GM23338 (cell line): ENCODE measurements at regions not wholly inside any gene's neighbourhood (a gene's known extent, or its start where the extent isn't known, plus 50 kb on each side); places are given as distances from the start of the nearest gene placed in this dataset.

Experiments used
- ATAC-seq: fragments of 200-7000 bp; cut with Tn5 transposase; 3 replicates; pipeline ENCODE4 v1.9.1; 2020
- DNase-seq: peaks from one replicate; pipeline ENCODE4 v3.0.0-alpha.2; 2015; ENCODE audit warnings: low spot score
- H2AFZ ChIP-seq: fragments of 200-600 bp; sonication (generic); 2 replicates; pipeline ENCODE4 v1.8.0; 2016; ENCODE audit warnings: antibody characterized with exemption, mild to moderate bottlenecking, moderate library complexity
- H3F3A ChIP-seq: fragments of 200-600 bp; sonication (generic); replicated peaks from 2 replicates; pipeline ENCODE4 v1.8.0; 2017; ENCODE audit warnings: antibody characterized with exemption, mixed run types, low read depth
- H3K27ac ChIP-seq: fragments of 200-600 bp; sonication (generic); 2 replicates; pipeline ENCODE4 v1.6.1; 2016; ENCODE audit warnings: low read depth
- H3K27me3 ChIP-seq: fragments of 200-600 bp; sonication (generic); 2 replicates; pipeline ENCODE4 v1.8.0; 2016; ENCODE audit warnings: mild to moderate bottlenecking, mixed run types, moderate library complexity; ENCODE audit not compliant: insufficient read depth
- H3K36me3 ChIP-seq: fragments of 200-600 bp; sonication (generic); 2 replicates; pipeline ENCODE4 v1.8.0; 2016; ENCODE audit warnings: mild to moderate bottlenecking; ENCODE audit not compliant: insufficient read depth
- H3K4me1 ChIP-seq: fragments of 200-600 bp; sonication (generic); 2 replicates; pipeline ENCODE4 v1.8.0; 2016; ENCODE audit warnings: mild to moderate bottlenecking, moderate library complexity; ENCODE audit not compliant: insufficient read depth
- H3K4me2 ChIP-seq: fragments of 200-600 bp; sonication (generic); 2 replicates; pipeline ENCODE4 v1.7.1; 2017; ENCODE audit warnings: mixed run types
- H3K4me3 ChIP-seq: fragments of 200-600 bp; sonication (generic); 2 replicates; pipeline ENCODE4 v1.6.1; 2016; ENCODE audit warnings: mixed run types
- H3K79me2 ChIP-seq: fragments of 200-600 bp; sonication (generic); replicated peaks from 2 replicates; pipeline ENCODE4 v1.8.0; 2017; ENCODE audit warnings: mild to moderate bottlenecking; ENCODE audit not compliant: insufficient read depth
- H3K9me2 ChIP-seq: fragments of 200-600 bp; sonication (generic); 2 replicates; pipeline ENCODE4 v1.8.0; 2017; ENCODE audit not compliant: insufficient read depth
- H4K20me1 ChIP-seq: fragments of 200-600 bp; sonication (generic); replicated peaks from 2 replicates; pipeline ENCODE4 v1.8.0; 2017; ENCODE audit warnings: mild to moderate bottlenecking; ENCODE audit not compliant: insufficient read depth
- H3K27ac Mint-ChIP-seq: 2 replicates; pipeline ENCODE4 v1.8.0; 2020; ENCODE audit warnings: inconsistent platforms, mild to moderate bottlenecking, moderate library complexity, mixed read lengths
- H3K27me3 Mint-ChIP-seq: 3 replicates; pipeline ENCODE4 v1.8.0; 2022; ENCODE audit warnings: low read depth, mild to moderate bottlenecking, moderate library complexity, mixed read lengths, inconsistent platforms; ENCODE audit not compliant: insufficient read depth, poor library complexity
- H3K36me3 Mint-ChIP-seq: 3 replicates; pipeline ENCODE4 v1.8.0; 2021; ENCODE audit warnings: low read depth, mild to moderate bottlenecking, inconsistent platforms, moderate library complexity, mixed read lengths
- H3K4me1 Mint-ChIP-seq: 3 replicates; pipeline ENCODE4 v1.8.0; 2020; ENCODE audit warnings: mild to moderate bottlenecking, inconsistent platforms, mixed read lengths
- H3K4me3 Mint-ChIP-seq: 3 replicates; pipeline ENCODE4 v1.8.0; 2021; ENCODE audit warnings: moderate library complexity, mild to moderate bottlenecking, inconsistent platforms, mixed read lengths
- H3K9me3 Mint-ChIP-seq: 3 replicates; pipeline ENCODE4 v1.8.0; 2020; ENCODE audit warnings: moderate library complexity, mild to moderate bottlenecking, inconsistent platforms, mixed read lengths
- CREB1 ChIP-seq: fragments of 250-450 bp; sonication (Bioruptor Pico); IDR thresholded peaks from 2 replicates; pipeline ENCODE4 v1.5.0; 2020; ENCODE audit warnings: low read depth, mild to moderate bottlenecking, moderate library complexity
- CTCF ChIP-seq, 2 experiments: fragments of 200-600 bp in 1 of 2; sonication (generic) in 1 of 2; conservative IDR thresholded peaks; 2 replicates each; pipeline versions ENCODE4 v1.5.1 to v1.6.1; 2016 to 2017; ENCODE audit warnings: antibody characterized with exemption in 2 of 2, low read depth in 2 of 2, mild to moderate bottlenecking in 2 of 2, moderate library complexity in 1 of 2
- ETS1 ChIP-seq: IDR thresholded peaks from 2 replicates; pipeline ENCODE4 v1.6.1; 2016; ENCODE audit warnings: antibody characterized with exemption
- EZH2 ChIP-seq: fragments of 200-600 bp; sonication (generic); IDR thresholded peaks from one replicate; pipeline ENCODE4 v1.8.0; 2017; ENCODE audit warnings: antibody characterized with exemption, mild to moderate bottlenecking, low read depth; ENCODE audit not compliant: unreplicated experiment
- EZH2phosphoT487 ChIP-seq: fragments of 200-600 bp; sonication (generic); IDR thresholded peaks from one replicate; pipeline ENCODE4 v1.8.1; 2018; ENCODE audit warnings: antibody characterized with exemption; ENCODE audit not compliant: unreplicated experiment
- JUNB ChIP-seq: IDR thresholded peaks from one replicate; pipeline ENCODE4 v1.6.1; 2016; ENCODE audit warnings: antibody characterized with exemption; ENCODE audit not compliant: unreplicated experiment
- NANOG ChIP-seq: IDR thresholded peaks from 2 replicates; pipeline ENCODE4 v1.6.1; 2016; ENCODE audit warnings: antibody characterized with exemption, borderline replicate concordance
- POLR2AphosphoS5 ChIP-seq: IDR thresholded peaks from 2 replicates; pipeline ENCODE4 v1.6.1; 2016; ENCODE audit warnings: antibody characterized with exemption, low read depth
- REST ChIP-seq: IDR thresholded peaks from one replicate; pipeline ENCODE4 v1.6.1; 2018; ENCODE audit warnings: antibody characterized with exemption; ENCODE audit not compliant: unreplicated experiment
- STAT1 ChIP-seq: IDR thresholded peaks from one replicate; pipeline ENCODE4 v1.6.1; 2016; ENCODE audit warnings: antibody characterized with exemption; ENCODE audit not compliant: unreplicated experiment
- ZNF114 ChIP-seq: fragments of 250-450 bp; sonication (Bioruptor Pico); IDR thresholded peaks from 2 replicates; pipeline ENCODE4 v1.5.0; 2020; ENCODE audit warnings: mild to moderate bottlenecking, moderate library complexity
- ZNF331 ChIP-seq: fragments of 250-450 bp; sonication (Bioruptor Pico); IDR thresholded peaks from 2 replicates; pipeline ENCODE4 v1.5.0; 2020; ENCODE audit warnings: low read depth, mild to moderate bottlenecking, moderate library complexity
- ZNF462 ChIP-seq: fragments of 250-450 bp; sonication (Bioruptor Pico); IDR thresholded peaks from 2 replicates; pipeline ENCODE4 v1.5.0; 2020; ENCODE audit warnings: mild to moderate bottlenecking, moderate library complexity

- H3K36me3 Mint-ChIP-seq: no peaks in the 10 kb centered on the region
Observed at GRCh38 chr3:177831361-177831760, 634.1 kb upstream of the TBL1XR1 start.

More at GRCh38 chr3:177831361-177831760, 634.1 kb upstream of the TBL1XR1 start:
- H3K27me3 Mint-ChIP-seq: peaks cover 3% of the 10 kb centered on the region
- H3K9me2 ChIP-seq: no peaks in the 10 kb centered on the region
- no peak overlapping the region for H2AFZ ChIP-seq
- H3K4me1 ChIP-seq: no peaks in the 10 kb centered on the region
- H3K4me3 Mint-ChIP-seq: no peak overlapping the region
- H3K4me1 Mint-ChIP-seq: peaks cover 3% of the 10 kb centered on the region; the same call in 1 of the 3 replicates
- no peak overlapping the region for H3K4me2 ChIP-seq
- H4K20me1 ChIP-seq: no peaks in the 10 kb centered on the region
- no peak for DNase-seq
- no peak for ATAC-seq
- TF ChIP-seq CREB1 (CRISPR knock-in tag) (no peak), POLR2AphosphoS5 (no peak), ZNF462 (CRISPR knock-in tag) (no peak), NANOG (no peak), REST (no peak), ZNF331 (no peak), EZH2 (no peak), ETS1 (no peak), EZH2phosphoT487 (no peak), CTCF (conservative IDR thresholded peaks at IDR 0.05; ENCODE audit: low read depth in 2 of 2) (no peak), JUNB (no peak), STAT1 (no peak), ZNF114 (CRISPR knock-in tag) (no peak)
- no peaks in the 10 kb centered on the region for H3K79me2 ChIP-seq
- no peaks in the 10 kb centered on the region for H3K36me3 ChIP-seq
- no peak overlapping the region for H3K27ac Mint-ChIP-seq
- H3K9me3 Mint-ChIP-seq: no peaks in the 10 kb centered on the region
- H3K4me3 ChIP-seq: no peak overlapping the region
- H3K27me3 ChIP-seq: no peaks in the 10 kb centered on the region
- H3F3A ChIP-seq: no peaks in the 10 kb centered on the region
- no peak overlapping the region for H3K27ac ChIP-seq
